Smooth muscle cell (in vitro differentiated cells): ENCODE measurements at regions not wholly inside any gene's neighbourhood (a gene's known extent, or its start where the extent isn't known, plus 50 kb on each side); places are given as distances from the start of the nearest gene placed in this dataset.

ENCODE experiments used
- DNase-seq: peaks from one replicate; lab custom pipeline; 2025; ENCODE audit not compliant: unreplicated experiment; lab: John Stamatoyannopoulos, UW
- H2AFZ ChIP-seq: fragments of 200-600 bp; sonication (generic); 2 replicates; pipeline ENCODE4 v1.6.0; 2016; ENCODE audit warnings: antibody characterized with exemption, low read depth, mild to moderate bottlenecking
- H3F3A ChIP-seq: fragments of 200-600 bp; sonication (generic); 2 replicates; pipeline ENCODE4 v1.6.0; 2017; ENCODE audit warnings: antibody characterized with exemption, low read depth
- H3K27ac ChIP-seq: fragments of 200-600 bp; sonication (generic); 2 replicates; pipeline ENCODE4 v1.5.1; 2016; ENCODE audit warnings: low read depth, mild to moderate bottlenecking
- H3K27me3 ChIP-seq: fragments of 200-600 bp; sonication (generic); 2 replicates; pipeline ENCODE4 v1.6.1; 2016; ENCODE audit warnings: low read depth, mild to moderate bottlenecking
- H3K36me3 ChIP-seq: fragments of 200-600 bp; sonication (generic); 2 replicates; pipeline ENCODE4 v1.5.1; 2016; ENCODE audit warnings: low read depth
- H3K4me1 ChIP-seq: fragments of 200-600 bp; sonication (generic); 2 replicates; pipeline ENCODE4 v1.5.1; 2016; ENCODE audit warnings: low read depth
- H3K4me2 ChIP-seq: fragments of 200-600 bp; sonication (generic); 2 replicates; pipeline ENCODE4 v1.6.0; 2016; ENCODE audit warnings: mild to moderate bottlenecking
- H3K4me3 ChIP-seq: fragments of 200-600 bp; sonication (generic); 2 replicates; pipeline ENCODE4 v1.5.1; 2016; ENCODE audit warnings: mild to moderate bottlenecking
- H3K79me2 ChIP-seq: fragments of 200-600 bp; sonication (generic); 2 replicates; pipeline ENCODE4 v1.6.0; 2016; ENCODE audit warnings: low read depth, mild to moderate bottlenecking
- H3K9ac ChIP-seq: fragments of 200-600 bp; sonication (generic); 2 replicates; pipeline ENCODE4 v1.6.0; 2016; ENCODE audit warnings: low read depth
- H3K9me3 ChIP-seq: fragments of 200-600 bp; sonication (generic); replicated peaks from 2 replicates; pipeline ENCODE4 v1.5.1; 2016; ENCODE audit warnings: low read depth
- H4K20me1 ChIP-seq: fragments of 200-600 bp; sonication (generic); 2 replicates; pipeline ENCODE4 v1.6.0; 2016; ENCODE audit warnings: low read depth
- CTCF ChIP-seq: fragments of 200-600 bp; sonication (generic); IDR thresholded peaks from 2 replicates; pipeline ENCODE4 v1.5.1; 2017; ENCODE audit warnings: borderline replicate concordance, mild to moderate bottlenecking, antibody characterized with exemption; ENCODE audit not compliant: insufficient read depth, poor library complexity, severe bottlenecking
- WGBS: methylation state at CpG from one replicate; pipeline ENCODE4 v1.1.7; 2016; ENCODE audit warnings: low lambda C conversion rate; 5-methylcytosine and 5-hydroxymethylcytosine counted together

- Histone ChIP-seq H2AFZ (no peak overlapping the region), H3K4me1 (peaks cover 13% of the 10 kb centered on the region), H3K27ac (no peak overlapping the region), H3K4me2 (no peak overlapping the region), H3K79me2 (no peaks in the 10 kb centered on the region), H3K4me3 (no peak overlapping the region), H3F3A (no peaks in the 10 kb centered on the region), H3K9ac (no peak overlapping the region), H3K36me3 (no peaks in the 10 kb centered on the region), H3K27me3 (no peaks in the 10 kb centered on the region), H4K20me1 (no peaks in the 10 kb centered on the region), H3K9me3 (no peaks in the 10 kb centered on the region)
- no peak for TF ChIP-seq CTCF
- WGBS = 54% methylated on average over 6 of the region's 6 CpGs
- no peak for DNase-seq
These were observed 183.0 kb upstream of the MMS22L start for GRCh38 chr6:97465877-97466561.

GRCh38 chr6:97468981-97469380 is 186.0 kb upstream of the MMS22L start:
- Histone ChIP-seq H2AFZ (no peak overlapping the region), H3K9ac (no peak overlapping the region), H3F3A (no peaks in the 10 kb centered on the region), H3K27me3 (no peaks in the 10 kb centered on the region), H3K4me2 (no peak overlapping the region), H4K20me1 (no peaks in the 10 kb centered on the region), H3K9me3 (no peaks in the 10 kb centered on the region), H3K27ac (no peak overlapping the region), H3K4me3 (no peak overlapping the region), H3K36me3 (no peaks in the 10 kb centered on the region), H3K4me1 (peaks cover 7% of the 10 kb centered on the region), H3K79me2 (no peaks in the 10 kb centered on the region)
- no peak for TF ChIP-seq CTCF
- DNase-seq = no peak

- 83% methylated on average over 1 of the region's 1 CpG for WGBS
- DNase-seq = no peak
- H3F3A ChIP-seq = no peaks in the 10 kb centered on the region
- no peak overlapping the region for H2AFZ ChIP-seq
- H3K9me3 ChIP-seq = no peaks in the 10 kb centered on the region
- H3K4me1 ChIP-seq = peaks cover 7% of the 10 kb centered on the region
- no peaks in the 10 kb centered on the region for H4K20me1 ChIP-seq
- H3K27ac ChIP-seq = no peak overlapping the region
- H3K4me2 ChIP-seq = no peak overlapping the region
- H3K27me3 ChIP-seq = no peaks in the 10 kb centered on the region
- no peak overlapping the region for H3K4me3 ChIP-seq
- no peak for TF ChIP-seq CTCF
- no peaks in the 10 kb centered on the region for H3K79me2 ChIP-seq
- H3K36me3 ChIP-seq = no peaks in the 10 kb centered on the region
- H3K9ac ChIP-seq = no peak overlapping the region
These were observed 186.4 kb upstream of the MMS22L start for GRCh38 chr6:97469451-97469850.

- H3F3A ChIP-seq = no peaks in the 10 kb centered on the region
- H3K4me1 ChIP-seq = peaks cover 7% of the 10 kb centered on the region
- no peaks in the 10 kb centered on the region for H4K20me1 ChIP-seq
- no peaks in the 10 kb centered on the region for H3K27me3 ChIP-seq
- H2AFZ ChIP-seq = no peak overlapping the region
- no peak overlapping the region for H3K4me2 ChIP-seq
- H3K9me3 ChIP-seq = no peaks in the 10 kb centered on the region
- H3K4me3 ChIP-seq = no peak overlapping the region
- TF ChIP-seq CTCF = no peak
- 88% methylated on average over 2 of the region's 2 CpGs for WGBS
- no peaks in the 10 kb centered on the region for H3K79me2 ChIP-seq
- H3K27ac ChIP-seq = no peak overlapping the region
- H3K36me3 ChIP-seq = no peaks in the 10 kb centered on the region
- DNase-seq = no peak
- no peak overlapping the region for H3K9ac ChIP-seq
These were observed 187.3 kb upstream of the MMS22L start for GRCh38 chr6:97470322-97470721.
